HG02759 (cell line): ENCODE measurements at regions not wholly inside any gene's neighbourhood (a gene's known extent, or its start where the extent isn't known, plus 50 kb on each side); places are given as distances from the start of the nearest gene placed in this dataset.
"Not testable (repeated sequence)": the region's sequence is repeated elsewhere in the genome, so short reads cannot be mapped to it uniquely, and the experiment has no call there.

Experiments used
- ATAC-seq: cut with Tn5 transposase; IDR thresholded peaks from one replicate; pipeline ENCODE4 v1.9.1; 2021; ENCODE audit warnings: mild to moderate bottlenecking, moderate library complexity; ENCODE audit not compliant: unreplicated experiment

DNA sequence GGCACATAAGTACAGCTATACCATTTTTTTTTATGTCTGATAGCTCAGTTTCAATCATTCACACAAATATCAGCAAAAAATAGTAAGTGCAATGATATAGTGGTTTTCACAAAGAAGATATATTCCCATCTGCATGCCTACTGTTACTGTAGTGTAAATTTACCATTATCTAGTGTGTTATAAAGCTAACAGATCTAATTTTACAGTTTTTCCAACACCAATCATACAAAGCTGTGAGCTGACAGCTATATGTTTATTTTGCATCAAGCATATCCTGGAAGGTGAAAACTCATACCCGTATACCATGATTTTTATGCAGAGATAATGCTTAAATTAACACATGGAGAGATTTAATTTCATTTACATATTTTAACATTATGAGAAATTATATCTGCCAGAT, 89.9 kb upstream of the HAPLN1 start:
- ATAC-seq, result no peak

DNA sequence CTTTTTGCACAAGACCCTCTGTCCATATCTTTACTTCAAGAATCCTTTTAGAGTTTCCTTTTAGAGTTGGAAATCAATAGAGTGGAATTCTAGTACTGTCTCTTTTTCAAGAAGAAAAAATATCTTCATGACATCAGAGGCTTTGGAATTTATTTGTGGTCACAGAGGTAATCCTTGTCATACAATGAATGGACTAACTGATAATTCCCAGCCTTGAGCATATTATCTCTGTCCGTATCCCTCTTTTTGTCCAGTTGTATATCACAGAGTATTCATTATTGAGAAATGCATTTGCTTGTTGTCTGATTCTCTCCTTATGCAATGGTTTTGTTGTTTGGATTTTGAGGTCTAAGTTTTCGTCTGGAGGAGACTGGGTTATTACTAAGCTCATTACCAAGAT, 82.0 kb upstream of the HAPLN1 start:
- no peak for ATAC-seq

DNA sequence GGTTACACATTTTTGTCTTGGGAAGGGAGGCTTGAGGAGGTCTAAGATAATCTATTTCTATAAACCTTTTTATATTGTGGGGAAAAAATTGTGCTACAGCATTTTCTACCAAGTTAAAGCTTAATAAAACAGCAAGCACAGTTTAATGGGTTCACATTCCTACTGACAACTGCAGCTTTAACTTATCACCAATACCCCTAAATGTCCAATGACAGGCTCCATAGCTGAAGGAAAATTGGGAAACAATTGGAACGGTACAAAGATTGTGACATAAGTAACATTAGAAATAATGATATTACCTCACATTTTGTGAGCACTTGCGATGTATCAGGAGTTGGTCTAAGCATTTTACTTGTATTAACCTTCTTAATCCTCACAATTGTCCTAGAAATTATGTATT, 79.5 kb upstream of the HAPLN1 start:
- ATAC-seq, result no peak

DNA sequence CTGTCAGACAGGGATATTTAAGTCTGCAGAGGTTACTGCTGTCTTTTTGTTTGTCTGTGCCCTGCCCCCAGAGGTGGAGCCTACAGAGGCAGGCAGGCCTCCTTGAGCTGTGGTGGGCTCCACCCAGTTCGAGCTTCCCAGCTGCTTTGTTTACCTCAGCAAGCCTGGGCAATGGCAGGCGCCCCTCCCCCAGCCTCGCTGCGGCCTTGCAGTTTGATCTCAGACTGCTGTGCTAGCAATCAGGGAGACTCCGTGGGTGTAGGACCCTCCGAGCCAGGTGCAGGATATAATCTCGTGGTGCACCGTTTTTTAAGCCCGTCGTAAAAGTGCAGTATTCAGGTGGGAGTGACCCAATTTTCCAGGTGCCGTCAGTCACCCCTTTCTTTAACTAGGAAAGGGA, 78.4 kb upstream of the HAPLN1 start:
- ATAC-seq, result not testable (repeated sequence)

DNA sequence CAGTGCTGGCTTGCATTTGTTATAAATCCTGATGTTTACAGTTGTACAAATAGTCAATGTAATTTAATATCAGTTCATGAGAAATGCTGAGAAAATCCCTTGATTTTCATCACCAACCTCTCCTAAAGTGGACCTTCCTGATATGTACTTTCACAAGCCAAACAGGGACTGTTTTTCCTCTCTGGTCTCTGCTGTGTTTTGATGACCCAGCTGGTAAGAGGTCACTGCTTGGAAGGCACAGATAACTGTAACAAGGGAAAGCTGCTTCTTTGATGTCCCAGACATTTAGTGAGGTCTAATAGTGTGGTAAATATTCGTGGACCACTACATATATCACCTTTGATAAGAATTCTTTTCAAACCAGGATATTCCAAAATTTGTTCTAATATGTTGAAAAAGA, 68.7 kb upstream of the HAPLN1 start:
- ATAC-seq, result no peak

DNA sequence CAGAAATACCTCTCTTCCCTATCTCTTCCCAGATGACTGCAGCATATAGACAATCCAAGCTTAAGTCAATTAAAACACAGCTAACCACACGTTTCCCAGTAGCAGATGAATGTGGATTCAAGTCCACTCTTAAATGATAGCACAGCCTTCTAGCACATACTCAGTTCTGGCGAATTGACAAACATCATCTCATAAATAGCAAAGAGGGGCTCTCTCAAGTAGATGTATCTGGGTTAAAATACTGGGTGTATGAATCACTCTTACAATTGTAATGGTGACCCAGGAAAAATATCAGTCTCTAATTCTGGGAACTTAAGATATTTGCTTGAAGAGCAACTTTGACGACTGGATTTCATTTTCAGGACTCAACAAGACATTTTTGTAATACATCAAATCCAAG, 67.0 kb upstream of the HAPLN1 start:
- ATAC-seq, result no peak

DNA sequence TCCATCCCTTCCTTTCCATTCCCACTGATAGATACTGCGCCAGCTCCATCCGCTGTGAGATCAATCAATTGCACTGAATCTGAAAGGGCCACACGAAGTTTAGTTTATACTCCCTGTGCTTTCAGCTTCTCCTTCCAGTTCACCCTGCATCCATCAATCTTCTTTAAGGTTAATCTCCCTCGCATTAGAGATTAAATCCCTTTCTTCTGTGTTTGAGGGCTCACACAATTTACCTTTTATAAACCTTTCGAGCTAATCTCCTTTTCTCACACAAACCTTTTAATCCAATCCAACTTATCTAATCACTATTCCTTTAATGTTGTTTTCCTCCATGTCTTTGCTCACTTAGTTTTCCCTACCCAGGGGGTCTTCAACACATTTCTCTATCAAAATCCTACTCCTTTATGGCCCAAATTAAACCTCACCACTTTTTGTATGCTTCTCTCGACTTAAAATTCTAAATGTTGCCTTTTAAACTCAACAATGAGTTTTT, 64.6 kb upstream of the HAPLN1 start:
- ATAC-seq, result no peak

DNA sequence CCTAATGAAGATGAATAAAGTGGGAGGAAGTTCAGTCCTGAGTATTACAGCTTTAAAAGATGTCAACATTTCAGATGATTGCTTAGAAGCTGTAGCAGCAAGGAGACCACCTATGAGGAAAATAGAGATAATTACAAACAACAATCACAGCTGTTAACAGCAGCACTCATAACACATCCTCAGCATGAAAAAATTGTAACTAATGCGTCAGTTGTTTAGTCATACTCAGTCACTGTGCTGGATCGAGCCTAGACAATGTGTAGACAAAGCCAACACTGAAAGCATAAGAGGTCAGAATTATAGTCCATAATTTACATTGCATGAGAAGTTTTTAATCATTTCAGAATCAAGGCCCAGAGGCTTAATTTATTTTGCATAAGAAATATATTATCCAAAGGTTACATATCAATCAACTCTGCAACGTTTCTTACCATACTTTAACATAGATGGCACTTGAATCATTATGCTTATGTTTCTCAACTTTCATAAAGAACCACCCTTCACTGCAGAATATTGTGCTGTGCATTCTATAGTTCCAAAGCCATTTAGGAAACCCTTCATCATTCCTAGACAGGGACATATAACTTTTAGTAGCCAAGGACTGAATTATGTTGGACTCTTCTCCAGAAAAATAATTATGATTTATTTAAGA, 60.2 kb upstream of the HAPLN1 start:
- ATAC-seq, result no peak

DNA sequence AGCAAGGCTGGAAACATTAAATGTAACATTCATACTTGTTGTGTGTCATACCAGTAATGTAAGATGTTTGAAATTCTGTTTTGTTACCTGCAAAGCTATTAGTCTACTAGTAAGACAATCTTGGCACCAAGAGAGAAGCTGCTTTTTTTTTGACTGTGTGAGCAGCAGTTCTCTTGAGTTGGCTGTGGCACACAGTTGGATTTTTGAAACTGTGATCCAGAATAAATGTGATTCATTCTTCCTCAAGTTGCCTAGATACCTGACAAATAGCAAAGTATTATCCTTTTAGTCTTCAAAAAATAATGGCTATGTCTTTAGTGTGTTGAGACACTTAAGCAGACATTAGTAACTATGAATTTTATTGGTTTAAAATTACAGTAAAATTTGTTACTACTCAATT, 57.2 kb upstream of the HAPLN1 start:
- ATAC-seq, result no peak

DNA sequence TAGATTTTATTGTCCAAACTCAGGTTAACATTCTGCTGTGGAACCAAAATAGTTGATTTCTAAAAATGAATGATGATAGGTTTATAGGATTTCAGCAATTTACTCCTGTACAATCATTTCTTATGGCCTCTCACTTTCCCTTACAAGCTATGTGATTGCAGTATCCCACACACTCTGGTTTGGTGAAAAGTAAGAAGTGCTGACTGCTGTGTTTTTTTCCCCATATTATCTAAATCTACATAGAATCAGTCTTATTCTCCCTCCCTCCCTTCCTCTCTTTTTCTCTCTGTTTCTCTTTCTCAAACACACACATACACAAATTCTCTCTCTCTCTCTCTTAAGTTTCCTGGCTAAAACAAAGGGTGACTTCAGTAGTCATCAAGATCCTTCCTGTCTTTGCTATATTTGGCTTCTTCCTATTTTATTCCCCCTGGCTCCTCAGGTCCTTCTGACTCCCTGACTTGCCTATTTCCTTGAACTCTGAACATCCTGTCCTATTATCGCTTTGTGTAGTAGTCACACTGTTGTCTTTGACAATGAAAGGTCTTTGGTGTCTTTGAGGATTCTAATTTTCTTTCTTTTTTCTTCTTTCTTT, 55.9 kb upstream of the HAPLN1 start:
- ATAC-seq, result no peak
